COR-L47 (cell line): ENCODE measurements at regions not wholly inside any gene's neighbourhood (a gene's known extent, or its start where the extent isn't known, plus 50 kb on each side); places are given as distances from the start of the nearest gene placed in this dataset.
"Not testable (repeated sequence)": the region's sequence is repeated elsewhere in the genome, so short reads cannot be mapped to it uniquely, and the experiment has no call there.

ENCODE experiments used
- DNase-seq: peaks from one replicate; lab custom pipeline; 2025; lab: John Stamatoyannopoulos, UW

GRCh38 chr16:77067900-77068299 is 123.1 kb upstream of the MON1B start:
- no peak for DNase-seq

- no peak for DNase-seq
Observed at GRCh38 chr16:77068402-77068801, 122.6 kb upstream of the MON1B start.

- no peak for DNase-seq
Observed at GRCh38 chr16:77069929-77070328, 121.1 kb upstream of the MON1B start.

- DNase-seq: no peak
Observed at GRCh38 chr16:77070683-77071082, 120.3 kb upstream of the MON1B start.

- DNase-seq: no peak
Observed at GRCh38 chr16:77076839-77077238, 114.2 kb upstream of the MON1B start.

GRCh38 chr16:77077256-77077922 is 113.6 kb upstream of the MON1B start:
- no peak for DNase-seq

- DNase-seq: no peak
Observed at GRCh38 chr16:77085981-77086380, 105.0 kb upstream of the MON1B start.

GRCh38 chr16:77090062-77090461 is 100.9 kb upstream of the MON1B start:
- DNase-seq: no peak

- no peak for DNase-seq
Observed at GRCh38 chr16:77093309-77093708, 97.7 kb upstream of the MON1B start.

- DNase-seq: no peak
Observed at GRCh38 chr16:77093999-77094398, 97.0 kb upstream of the MON1B start.

GRCh38 chr16:77111056-77111565 is 79.9 kb upstream of the MON1B start:
- no peak for DNase-seq

GRCh38 chr16:77112746-77113145 is 78.2 kb upstream of the MON1B start:
- no peak for DNase-seq

GRCh38 chr16:77113835-77114234 is 77.2 kb upstream of the MON1B start:
- DNase-seq: no peak

GRCh38 chr16:77114361-77114760 is 76.6 kb upstream of the MON1B start:
- DNase-seq: not testable (repeated sequence)

- no peak for DNase-seq
Observed at GRCh38 chr16:77116856-77117255, 74.1 kb upstream of the MON1B start.

- DNase-seq: no peak
Observed at GRCh38 chr16:77117707-77118106, 73.3 kb upstream of the MON1B start.

GRCh38 chr16:77131398-77131797 is 59.6 kb upstream of the MON1B start:
- DNase-seq: no peak

- DNase-seq: no peak
Observed at GRCh38 chr16:77132051-77132618, 58.9 kb upstream of the MON1B start.

- DNase-seq: no peak
Observed at GRCh38 chr16:77133706-77134105, 57.3 kb upstream of the MON1B start.

- DNase-seq: no peak
Observed at GRCh38 chr16:77137045-77137444, 53.9 kb upstream of the MON1B start.
